Tibial nerve (tissue), 4 donors: ENCODE measurements at regions not wholly inside any gene's neighbourhood (a gene's known extent, or its start where the extent isn't known, plus 50 kb on each side); places are given as distances from the start of the nearest gene placed in this dataset.

Experiments used
- CTCF ChIP-seq, 5 experiments: fragments of 200-600 bp in 3 of 5; fragments of 450-650 bp in 2 of 5; sonication (generic) in 3 of 5; IDR thresholded peaks; one replicate each; pipeline ENCODE4 v1.5.1; 2016 to 2019; ENCODE audit warnings: antibody characterized with exemption in 5 of 5, mild to moderate bottlenecking in 3 of 5, moderate library complexity in 2 of 5
- EP300 ChIP-seq, 2 donors: sonication (generic); formaldehyde crosslinking; IDR thresholded peaks; one replicate each; pipeline ENCODE4 v1.6.1; 2017; ENCODE audit warnings: antibody characterized with exemption in 2 of 2, mild to moderate bottlenecking in 1 of 2
- POLR2A ChIP-seq, 2 donors: fragments of 450-650 bp; IDR thresholded peaks; one replicate each; pipeline ENCODE4 v1.6.1; 2017; ENCODE audit warnings: antibody characterized with exemption in 2 of 2, mild to moderate bottlenecking in 2 of 2, moderate library complexity in 2 of 2

GRCh38 chr19:32130332-32130731 lies 215.1 kb upstream of the ZNF507 start:
- no peak for TF ChIP-seq POLR2A (IDR thresholded peaks at IDR 0.05)
- TF ChIP-seq CTCF (IDR thresholded peaks at IDR 0.05), result no peak
- no peak for TF ChIP-seq EP300 (IDR thresholded peaks at IDR 0.05)
